HK-2 (cell line): ENCODE measurements at regions not wholly inside any gene's neighbourhood (a gene's known extent, or its start where the extent isn't known, plus 50 kb on each side); places are given as distances from the start of the nearest gene placed in this dataset.

Experiments
- DNase-seq: peaks from one replicate; pipeline ENCODE4 v3.0.0-alpha.2; 2018; ENCODE audit not compliant: unreplicated experiment

GRCh38 chr14:53468876-53469275, 315.8 kb upstream of the DDHD1 start:
- no peak for DNase-seq

- no peak for DNase-seq
Observed at GRCh38 chr14:53464376-53464775, 311.3 kb upstream of the DDHD1 start.

GRCh38 chr14:53462931-53463778, 310.0 kb upstream of the DDHD1 start:
- DNase-seq = no peak

- no peak for DNase-seq
Observed at GRCh38 chr14:53461858-53462257, 308.7 kb upstream of the DDHD1 start.

- no peak for DNase-seq
Observed at GRCh38 chr14:53460544-53460943, 307.4 kb upstream of the DDHD1 start.

GRCh38 chr14:53458368-53458814, 305.3 kb upstream of the DDHD1 start:
- DNase-seq = no peak

- DNase-seq = no peak
Observed at GRCh38 chr14:53456931-53457330, 303.8 kb upstream of the DDHD1 start.

GRCh38 chr14:53452005-53452673, 299.0 kb upstream of the DDHD1 start:
- no peak for DNase-seq

GRCh38 chr14:53450871-53451270, 297.7 kb upstream of the DDHD1 start:
- DNase-seq = no peak

- no peak for DNase-seq
Observed at GRCh38 chr14:53448682-53449081, 295.6 kb upstream of the DDHD1 start.

- DNase-seq = no peak
Observed at GRCh38 chr14:53444677-53445312, 291.7 kb upstream of the DDHD1 start.

GRCh38 chr14:53441789-53442188, 288.7 kb upstream of the DDHD1 start:
- no peak for DNase-seq

- no peak for DNase-seq
Observed at GRCh38 chr14:53437858-53438257, 284.7 kb upstream of the DDHD1 start.

- DNase-seq = peak; percentile 11
Observed at GRCh38 chr14:53432378-53432802, 279.3 kb upstream of the DDHD1 start.

GRCh38 chr14:53430870-53431269, 277.7 kb upstream of the DDHD1 start:
- DNase-seq = no peak

- DNase-seq = no peak
Observed at GRCh38 chr14:53412819-53413675, 259.9 kb upstream of the DDHD1 start.

GRCh38 chr14:53411125-53411524, 258.0 kb upstream of the DDHD1 start:
- DNase-seq = no peak

- no peak for DNase-seq
Observed at GRCh38 chr14:53409969-53410368, 256.8 kb upstream of the DDHD1 start.

GRCh38 chr14:53409289-53409688, 256.2 kb upstream of the DDHD1 start:
- DNase-seq = no peak

GRCh38 chr14:53408175-53408879, 255.2 kb upstream of the DDHD1 start:
- no peak for DNase-seq

- no peak for DNase-seq
Observed at GRCh38 chr14:53406519-53406918, 253.4 kb upstream of the DDHD1 start.
